SKM-1 treated with dmso at 0.1 percent for 144 hours (cell line): ENCODE measurements at regions not wholly inside any gene's neighbourhood (a gene's known extent, or its start where the extent isn't known, plus 50 kb on each side); places are given as distances from the start of the nearest gene placed in this dataset.
"Not testable (repeated sequence)": the region's sequence is repeated elsewhere in the genome, so short reads cannot be mapped to it uniquely, and the experiment has no call there.

Source experiments
- DNase-seq: peaks from one replicate; lab custom pipeline; 2025; ENCODE audit not compliant: unreplicated experiment; lab: John Stamatoyannopoulos, UW

- DNase-seq, result no peak
Measured at GRCh38 chr16:52309446-52310416, 237.2 kb downstream of the TOX3 start.

GRCh38 chr16:52308051-52308450, 238.9 kb downstream of the TOX3 start:
- DNase-seq, result no peak

- DNase-seq, result no peak
Measured at GRCh38 chr16:52301026-52301425, 245.9 kb downstream of the TOX3 start.

GRCh38 chr16:52298769-52299168, 248.2 kb downstream of the TOX3 start:
- no peak for DNase-seq

- not testable (repeated sequence) for DNase-seq
Measured at GRCh38 chr16:52296706-52297315, 250.1 kb downstream of the TOX3 start.

GRCh38 chr16:52296076-52296475, 250.9 kb downstream of the TOX3 start:
- no peak for DNase-seq

- no peak for DNase-seq
Measured at GRCh38 chr16:52294660-52295059, 252.3 kb downstream of the TOX3 start.

- no peak for DNase-seq
Measured at GRCh38 chr16:52293204-52293603, 253.7 kb downstream of the TOX3 start.

- no peak for DNase-seq
Measured at GRCh38 chr16:52283584-52284375, 263.2 kb downstream of the TOX3 start.

- no peak for DNase-seq
Measured at GRCh38 chr16:52283018-52283417, 263.9 kb downstream of the TOX3 start.

GRCh38 chr16:52280086-52280485, 266.9 kb downstream of the TOX3 start:
- DNase-seq, result no peak

- no peak for DNase-seq
Measured at GRCh38 chr16:52271088-52271750, 275.7 kb downstream of the TOX3 start.

GRCh38 chr16:52265446-52265861, 281.5 kb downstream of the TOX3 start:
- no peak for DNase-seq

GRCh38 chr16:52257534-52257933, 289.4 kb downstream of the TOX3 start:
- no peak for DNase-seq

- DNase-seq, result no peak
Measured at GRCh38 chr16:52256310-52257078, 290.4 kb downstream of the TOX3 start.

GRCh38 chr16:52254746-52255145, 292.2 kb downstream of the TOX3 start:
- no peak for DNase-seq

GRCh38 chr16:52252680-52253079, 294.3 kb downstream of the TOX3 start:
- DNase-seq, result no peak

- no peak for DNase-seq
Measured at GRCh38 chr16:52251495-52251894, 295.4 kb downstream of the TOX3 start.

GRCh38 chr16:52247737-52248136, 299.2 kb downstream of the TOX3 start:
- no peak for DNase-seq

- no peak for DNase-seq
Measured at GRCh38 chr16:52238710-52239109, 308.2 kb downstream of the TOX3 start.
